ENCODE measurements at regions not wholly inside any gene's neighbourhood (a gene's known extent, or its start where the extent isn't known, plus 50 kb on each side); places are given as distances from the start of the nearest gene placed in this dataset.

GRCh38 chr5:122547669-122548068, 227.2 kb upstream of the SNX2 start:
- Histone ChIP-seq H3K36me3 (ENCODE audit: control insufficient read depth in 2 of 2, extremely low read depth in 1 of 2, insufficient read depth in 2 of 2, low read length in 2 of 2) (no peaks in the 10 kb centered on the region), H4K20me1 (replicated peaks; ENCODE audit: control insufficient read depth, extremely low read depth, insufficient read depth, low read length) (no peaks in the 10 kb centered on the region), H2AFZ (ENCODE audit: low read depth, low read length) (no peak overlapping the region), H3K4me2 (ENCODE audit: insufficient read depth, low read length) (no peak overlapping the region), H3K4me3 (replicated peaks in 1 of 3; ENCODE audit: insufficient read depth in 1 of 3, low read depth in 1 of 3, low read length in 3 of 3) (no peak overlapping the region), H3K27ac (ENCODE audit: insufficient read depth, low read depth, low read length) (no peak overlapping the region), H3K9ac (replicated peaks; ENCODE audit: extremely low read depth, insufficient read depth, low read length) (no peak overlapping the region), H3K27me3 (ENCODE audit: control insufficient read depth in 2 of 2, insufficient read depth in 2 of 2, low read length in 2 of 2) (no peaks in the 10 kb centered on the region), H3K9me3 (replicated peaks; ENCODE audit: control insufficient read depth, insufficient read depth, low read length) (no peaks in the 10 kb centered on the region), H3K4me1 (ENCODE audit: control insufficient read depth, extremely low read depth, insufficient read depth, low read length) (no peaks in the 10 kb centered on the region), H3K79me2 (ENCODE audit: control insufficient read depth, insufficient read depth, low read length) (no peaks in the 10 kb centered on the region), H3K9me1 (replicated peaks; ENCODE audit: control insufficient read depth, extremely low read depth, insufficient read depth, low read length) (no peaks in the 10 kb centered on the region)
- intact Hi-C loops (cut with micrococcal nuclease) (no loop called here), dilution Hi-C loops (cut with MboI; ENCODE audit: extremely low pct_ligation_motif_present, low sequenced_read_pairs) (no loop called here)
- FAIRE-seq (no peak), DNase-seq (ENCODE audit: low read depth, low spot score) (no peak)
- CTCF ChIA-PET, result interaction anchor here (1.0 kb wide), 1 partner anchor 9 kb away, joined by 3 read pairs; no protein-coding TSS in a partner anchor
- TF ChIP-seq FOS (IDR thresholded peaks at IDR 0.05; ENCODE audit: borderline replicate concordance, insufficient read depth, low read length), result no peak
- TF ChIP-seq POLR2AphosphoS5 (IDR thresholded peaks at IDR 0.05; ENCODE audit: insufficient read depth, low read depth, low read length), result no peak
- TF ChIP-seq JUN (IDR thresholded peaks at IDR 0.05; ENCODE audit: borderline replicate concordance, insufficient read depth, insufficient read length, low read depth), result no peak
- TF ChIP-seq, protein P1, sequence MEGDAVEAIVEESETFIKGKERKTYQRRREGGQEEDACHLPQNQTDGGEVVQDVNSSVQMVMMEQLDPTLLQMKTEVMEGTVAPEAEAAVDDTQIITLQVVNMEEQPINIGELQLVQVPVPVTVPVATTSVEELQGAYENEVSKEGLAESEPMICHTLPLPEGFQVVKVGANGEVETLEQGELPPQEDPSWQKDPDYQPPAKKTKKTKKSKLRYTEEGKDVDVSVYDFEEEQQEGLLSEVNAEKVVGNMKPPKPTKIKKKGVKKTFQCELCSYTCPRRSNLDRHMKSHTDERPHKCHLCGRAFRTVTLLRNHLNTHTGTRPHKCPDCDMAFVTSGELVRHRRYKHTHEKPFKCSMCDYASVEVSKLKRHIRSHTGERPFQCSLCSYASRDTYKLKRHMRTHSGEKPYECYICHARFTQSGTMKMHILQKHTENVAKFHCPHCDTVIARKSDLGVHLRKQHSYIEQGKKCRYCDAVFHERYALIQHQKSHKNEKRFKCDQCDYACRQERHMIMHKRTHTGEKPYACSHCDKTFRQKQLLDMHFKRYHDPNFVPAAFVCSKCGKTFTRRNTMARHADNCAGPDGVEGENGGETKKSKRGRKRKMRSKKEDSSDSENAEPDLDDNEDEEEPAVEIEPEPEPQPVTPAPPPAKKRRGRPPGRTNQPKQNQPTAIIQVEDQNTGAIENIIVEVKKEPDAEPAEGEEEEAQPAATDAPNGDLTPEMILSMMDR (IDR thresholded peaks at IDR 0.05; ENCODE audit: extremely low read depth in 1 of 2, insufficient read depth in 1 of 2, low read depth in 1 of 2, low read length in 2 of 2), result no peak
- TF ChIP-seq POLR2A (IDR thresholded peaks at IDR 0.05; ENCODE audit: low read depth, low read length), result no peak
- no peak for TF ChIP-seq MAX (IDR thresholded peaks at IDR 0.05; ENCODE audit: insufficient read depth, insufficient read length)
- TF ChIP-seq GATA2 (IDR thresholded peaks at IDR 0.05; ENCODE audit: insufficient read depth, insufficient read length, low read depth, low read length), result no peak
- TF ChIP-seq MYC (IDR thresholded peaks at IDR 0.05; ENCODE audit: low read depth, low read length), result no peak
- POLR2A ChIA-PET, result no interaction called here
- BruUV-seq (replicated peaks), result no TSS peak
